GM21515 (cell line): ENCODE measurements at regions not wholly inside any gene's neighbourhood (a gene's known extent, or its start where the extent isn't known, plus 50 kb on each side); places are given as distances from the start of the nearest gene placed in this dataset.
"Not testable (repeated sequence)": the region's sequence is repeated elsewhere in the genome, so short reads cannot be mapped to it uniquely, and the experiment has no call there.

Experiments used
- ATAC-seq: cut with Tn5 transposase; IDR thresholded peaks from one replicate; pipeline ENCODE4 v1.9.1; 2021; ENCODE audit not compliant: unreplicated experiment

GRCh38 chr3:145316253-145316652, 844.7 kb downstream of the PLOD2 start:
- not testable (repeated sequence) for ATAC-seq

GRCh38 chr3:145326666-145327065, 834.3 kb downstream of the PLOD2 start:
- ATAC-seq: no peak

DNA sequence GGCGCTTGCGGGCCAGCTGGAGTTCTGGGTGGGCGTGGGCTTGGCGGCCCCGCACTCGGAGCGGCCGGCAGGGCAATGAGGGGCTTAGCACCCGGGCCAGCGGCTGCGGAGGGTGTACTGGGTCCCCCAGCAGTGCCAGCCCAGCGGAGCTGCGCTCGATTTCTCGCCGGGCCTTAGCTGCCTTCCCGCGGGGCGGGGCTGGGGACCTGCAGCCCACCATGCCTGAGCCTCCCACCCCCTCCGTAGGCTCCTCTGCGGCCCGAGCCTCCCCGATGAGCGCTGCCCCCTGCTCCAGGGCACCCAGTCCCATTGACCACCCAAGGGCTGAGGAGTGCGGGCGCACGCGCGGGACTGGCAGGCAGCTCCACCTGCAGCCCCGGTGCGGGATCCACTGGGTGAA, 827.6 kb downstream of the PLOD2 start:
- not testable (repeated sequence) for ATAC-seq

DNA sequence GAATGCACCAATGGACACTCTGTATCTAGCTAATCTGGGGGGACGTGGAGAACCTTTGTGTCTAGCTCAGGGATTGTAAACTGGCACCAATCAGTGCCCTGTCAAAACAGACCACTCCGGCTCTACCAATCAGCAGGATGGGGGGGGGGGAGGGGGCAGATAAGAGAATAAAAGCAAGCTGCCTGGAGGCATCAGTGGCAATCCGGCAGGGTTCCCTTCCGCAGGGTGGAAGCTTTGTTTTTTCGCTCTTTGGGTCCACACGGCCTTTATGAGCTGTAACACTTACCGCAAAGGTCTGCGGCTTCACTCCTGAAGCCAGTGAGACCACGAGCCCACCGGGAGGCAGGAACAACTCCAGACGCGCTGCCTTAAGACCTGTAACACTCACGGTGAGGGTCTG, 827.1 kb downstream of the PLOD2 start:
- no peak for ATAC-seq

DNA sequence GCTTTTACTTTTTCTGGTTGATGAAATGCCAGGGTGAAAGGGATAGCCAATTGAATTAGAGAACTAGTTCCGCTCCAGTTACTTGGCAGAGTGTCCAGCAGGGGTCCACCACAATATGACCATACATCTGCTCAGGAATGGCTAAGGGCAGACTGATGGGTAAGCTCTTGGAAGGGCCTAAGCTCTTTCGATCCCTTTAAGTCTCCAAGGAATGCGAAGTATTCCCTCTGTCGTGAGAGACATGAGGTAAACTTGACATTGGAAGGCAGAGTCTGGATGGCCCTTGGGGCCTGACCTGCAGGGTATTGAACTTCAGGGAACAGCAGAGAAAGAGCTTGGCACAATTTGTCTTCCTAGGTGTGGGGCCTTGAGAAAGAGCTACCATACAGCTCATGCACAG, 805.8 kb downstream of the PLOD2 start:
- no peak for ATAC-seq

GRCh38 chr3:145357453-145357852, 803.5 kb downstream of the PLOD2 start:
- no peak for ATAC-seq

- no peak for ATAC-seq
These were observed 801.9 kb downstream of the PLOD2 start for GRCh38 chr3:145359040-145359439.

DNA sequence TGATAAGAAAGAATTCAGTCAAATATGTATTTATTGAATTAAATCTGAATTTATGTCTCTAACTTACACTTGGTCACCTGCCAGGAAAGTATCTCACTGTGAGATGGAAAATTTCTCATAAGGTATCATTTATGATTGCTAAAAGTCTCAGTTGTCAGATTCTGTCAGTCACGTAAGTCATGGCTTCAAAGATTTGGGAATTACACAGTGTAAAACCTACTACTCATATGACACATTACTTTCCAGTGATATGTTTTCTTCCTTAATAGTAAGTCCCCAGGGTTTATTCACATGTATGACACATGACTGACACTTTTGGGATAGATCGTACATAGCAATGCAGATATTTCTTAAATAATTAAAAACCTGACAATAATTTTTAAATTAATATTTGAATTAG, 792.2 kb downstream of the PLOD2 start:
- ATAC-seq: no peak

DNA sequence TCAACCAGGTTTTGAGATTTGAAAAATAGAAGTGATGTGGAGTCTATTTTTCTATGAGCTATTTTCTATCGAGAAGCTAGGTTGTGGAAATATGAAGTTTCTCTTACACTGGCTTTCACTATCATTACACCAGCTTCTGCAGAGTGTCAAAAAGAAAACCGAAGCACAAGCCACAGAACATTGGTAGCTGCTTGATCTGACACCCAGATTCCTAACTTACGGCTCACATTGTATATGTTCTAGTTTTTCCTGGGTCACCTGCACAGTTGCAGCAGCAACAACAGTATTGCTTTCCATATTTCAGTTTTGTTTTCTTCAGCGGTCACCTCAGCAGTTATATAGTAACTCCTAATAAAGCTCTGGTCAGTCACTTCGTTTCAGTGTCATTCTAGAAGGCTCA, 790.1 kb downstream of the PLOD2 start:
- ATAC-seq: no peak

GRCh38 chr3:145377301-145377700, 783.7 kb downstream of the PLOD2 start:
- ATAC-seq: no peak

DNA sequence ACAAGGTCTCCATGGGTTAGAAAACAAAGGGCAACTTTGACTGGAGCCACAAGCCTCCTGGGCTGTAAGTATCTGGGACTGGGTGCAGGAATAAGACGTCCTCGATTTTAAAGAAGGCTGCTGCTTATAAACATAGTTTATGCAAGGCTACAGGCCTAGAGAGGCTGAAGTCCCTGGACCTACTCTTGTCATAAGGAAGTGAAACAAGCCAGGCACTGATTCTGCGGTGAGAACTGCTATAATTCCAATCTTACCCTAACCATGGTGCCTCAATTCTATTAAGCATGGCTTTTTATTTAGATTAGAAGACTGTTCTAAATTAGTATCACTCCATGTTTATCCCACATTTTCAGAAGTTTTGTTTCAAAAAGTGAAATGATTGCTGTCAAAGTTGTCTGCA, 777.6 kb downstream of the PLOD2 start:
- no peak for ATAC-seq

DNA sequence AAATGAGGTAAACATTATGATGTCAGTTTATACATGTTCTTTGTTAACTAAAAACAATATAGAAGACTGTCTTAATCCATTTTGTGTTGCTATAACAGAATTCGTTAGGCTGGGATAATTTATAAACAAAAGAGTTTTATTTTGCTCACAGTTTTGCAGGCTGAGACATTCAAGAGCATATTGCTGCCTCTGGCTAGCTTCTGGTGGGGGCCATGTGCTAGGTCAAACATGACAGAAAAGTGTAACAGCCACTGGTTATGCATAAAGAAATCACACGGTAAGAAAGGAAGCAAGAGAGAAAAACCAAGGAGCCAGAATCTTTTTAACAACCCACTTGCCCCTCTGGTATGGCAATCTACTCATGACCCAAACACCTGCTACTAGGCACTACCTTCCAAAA, 776.7 kb downstream of the PLOD2 start:
- ATAC-seq: no peak

DNA sequence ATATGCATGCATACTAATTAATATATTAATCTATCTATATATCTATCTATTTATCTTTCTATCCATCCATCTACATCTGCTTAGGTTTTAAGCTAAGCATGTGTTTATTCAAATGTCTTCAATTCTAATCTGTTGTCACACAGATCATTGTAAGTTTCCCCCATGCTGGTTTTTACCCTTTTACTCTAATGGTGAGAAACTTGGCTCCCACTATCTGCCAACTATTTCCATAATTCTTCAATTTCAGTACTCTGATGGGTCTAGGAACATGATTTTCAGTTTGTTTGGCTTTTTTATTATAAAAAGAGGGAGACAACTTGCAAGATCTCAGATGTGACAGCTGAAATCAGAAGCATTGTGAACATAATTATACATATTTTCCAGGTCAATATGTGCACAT, 773.8 kb downstream of the PLOD2 start:
- no peak for ATAC-seq

- ATAC-seq: no peak
These were observed 765.6 kb downstream of the PLOD2 start for GRCh38 chr3:145395421-145395820.

DNA sequence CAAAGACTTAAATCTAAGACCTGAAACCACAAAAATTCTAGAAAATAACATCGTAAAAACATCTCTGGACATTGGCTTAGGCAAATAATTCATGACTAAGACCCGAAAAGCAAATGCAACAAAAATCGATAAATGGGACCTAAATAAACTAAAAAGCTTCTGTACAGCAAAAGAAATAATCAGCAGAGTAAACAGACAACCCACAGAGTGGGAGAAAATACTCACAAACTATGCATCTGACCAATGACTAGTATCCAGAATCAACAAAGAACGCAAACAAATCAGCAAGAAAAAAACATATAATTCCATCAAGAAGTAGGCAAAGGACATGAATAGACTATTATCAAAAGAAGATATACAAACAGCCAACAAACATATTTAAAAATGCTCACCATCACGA, 749.4 kb downstream of the PLOD2 start:
- ATAC-seq: no peak

GRCh38 chr3:145417678-145418077, 743.3 kb downstream of the PLOD2 start:
- ATAC-seq: no peak

DNA sequence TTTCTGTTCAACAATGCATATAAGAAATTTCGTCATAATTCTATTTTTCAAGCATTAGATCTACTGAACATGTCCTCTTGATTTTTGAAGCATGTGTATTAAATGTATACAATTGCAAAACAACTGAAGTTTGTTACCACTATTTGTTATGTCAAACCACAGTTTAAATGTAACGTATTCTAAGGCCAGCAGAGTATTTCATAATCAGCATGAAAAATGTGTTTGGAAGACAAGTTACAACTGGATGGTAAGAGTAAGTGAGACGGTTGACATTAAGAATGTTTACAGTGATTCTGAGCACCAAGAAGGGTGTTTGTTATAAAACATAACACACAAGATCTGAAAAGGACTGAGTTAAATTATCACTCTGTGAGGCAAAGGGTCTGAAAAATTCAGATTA, 738.4 kb downstream of the PLOD2 start:
- no peak for ATAC-seq

DNA sequence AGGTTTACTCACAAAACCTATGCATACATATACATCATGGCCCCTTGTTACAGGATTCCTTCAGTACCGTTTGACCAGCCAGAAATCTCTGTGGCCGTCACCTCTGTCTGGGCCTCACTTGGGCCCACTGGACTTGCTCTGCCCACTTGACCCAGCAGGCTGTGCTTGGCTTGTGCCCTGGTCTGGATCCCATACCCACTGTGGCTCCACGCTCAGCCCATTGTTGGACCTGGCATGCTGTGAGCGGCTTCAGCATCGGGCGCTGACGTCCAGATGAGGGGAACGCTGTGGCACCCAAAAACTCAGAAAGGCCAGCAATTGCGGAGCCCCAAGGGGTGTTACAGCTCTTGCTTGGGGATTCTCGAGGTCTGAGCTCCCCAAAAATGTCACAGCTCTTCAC, 733.6 kb downstream of the PLOD2 start:
- no peak for ATAC-seq

GRCh38 chr3:145429546-145429945, 731.4 kb downstream of the PLOD2 start:
- ATAC-seq: no peak

DNA sequence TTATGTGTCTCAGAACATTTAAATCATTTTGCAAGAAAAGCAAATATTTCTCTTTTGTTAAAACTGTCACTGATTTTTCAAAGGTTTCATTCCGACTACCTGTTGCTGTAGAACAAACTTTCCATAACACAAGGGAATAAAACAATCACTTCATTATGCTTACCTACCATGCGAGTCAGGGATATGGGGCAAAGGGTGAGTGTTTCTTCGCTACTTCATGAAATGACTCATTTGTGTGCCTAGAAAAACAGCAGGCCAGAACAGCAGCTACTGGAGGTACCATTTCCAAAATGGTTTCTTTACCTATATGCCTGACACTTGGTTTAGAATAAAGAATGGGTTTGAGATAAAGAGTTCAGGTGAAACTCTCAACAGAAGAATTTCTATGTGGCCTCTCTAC, 712.5 kb downstream of the PLOD2 start:
- no peak for ATAC-seq

DNA sequence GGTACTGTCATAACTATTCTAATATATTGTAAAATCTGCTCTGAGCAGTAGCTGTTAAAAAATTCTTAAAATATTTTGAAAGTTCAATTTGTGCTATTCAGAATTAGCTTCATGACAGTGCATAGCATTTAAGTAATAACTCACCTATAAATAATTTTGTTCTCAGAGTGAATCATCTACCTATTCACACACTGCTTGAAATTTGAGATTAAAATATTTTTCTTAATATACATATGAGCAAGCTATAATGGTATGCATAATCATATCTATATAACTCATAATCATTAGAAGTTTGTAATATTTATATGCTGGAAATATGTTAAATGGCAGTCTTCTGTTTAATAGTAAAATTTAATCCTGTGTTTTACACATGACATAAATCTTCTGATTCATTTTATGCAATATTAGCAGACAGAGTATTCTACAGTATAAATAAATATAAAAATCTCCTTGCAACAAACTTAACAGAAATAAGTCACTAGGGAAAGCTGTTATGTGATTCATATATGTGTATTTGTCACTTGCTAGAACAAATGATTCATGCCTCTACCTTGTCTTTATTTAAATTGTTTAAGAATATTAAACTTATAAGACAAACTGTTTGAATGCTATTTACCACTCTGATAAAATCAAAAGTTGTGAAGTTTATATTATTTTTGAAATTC, 710.8 kb downstream of the PLOD2 start:
- no peak for ATAC-seq

GRCh38 chr3:145457825-145458552, 703.0 kb downstream of the PLOD2 start:
- no peak for ATAC-seq

- not testable (repeated sequence) for ATAC-seq
These were observed 701.3 kb downstream of the PLOD2 start for GRCh38 chr3:145459681-145460080.
